NB4 (cell line): ENCODE measurements at regions not wholly inside any gene's neighbourhood (a gene's known extent, or its start where the extent isn't known, plus 50 kb on each side); places are given as distances from the start of the nearest gene placed in this dataset.
A peak's percentile ranks its signal among the peaks of the same experiment; 100 is the strongest.

ENCODE experiments used
- DNase-seq: peaks from one replicate; pipeline ENCODE4 v3.0.0; 2010; ENCODE audit warnings: low read depth
- H3K4me3 ChIP-seq: one replicate; pipeline ENCODE4 v1.5.1; 2011; ENCODE audit warnings: mild to moderate bottlenecking, low read depth, low read length, moderate library complexity
- CTCF ChIP-seq: IDR thresholded peaks from one replicate; pipeline ENCODE4 v1.5.1; 2012; ENCODE audit warnings: low read depth, low read length
- MAX ChIP-seq: IDR thresholded peaks from 2 replicates; pipeline ENCODE4 v1.6.1; 2011; ENCODE audit warnings: low read depth, low read length
- MYC ChIP-seq: IDR thresholded peaks from 2 replicates; pipeline ENCODE4 v1.6.1; 2011; ENCODE audit warnings: low read depth, low read length
- POLR2A ChIP-seq: IDR thresholded peaks from 2 replicates; pipeline ENCODE4 v1.6.1; 2011; ENCODE audit warnings: mild to moderate bottlenecking; ENCODE audit not compliant: insufficient read length; ENCODE audit errors: extremely low read depth

GRCh38 chr2:235343869-235344268 lies 150.0 kb upstream of the AGAP1 start:
- TF ChIP-seq MAX (no peak), MYC (no peak), CTCF (no peak), POLR2A (no peak)
- DNase-seq = no peak

GRCh38 chr2:235345745-235346144 lies 148.1 kb upstream of the AGAP1 start:
- no peak for TF ChIP-seq MAX
- no peak for TF ChIP-seq POLR2A
- TF ChIP-seq MYC = no peak
- no peak for TF ChIP-seq CTCF
- DNase-seq = no peak
- no peak overlapping the region for H3K4me3 ChIP-seq

More at GRCh38 chr2:235343869-235344268, 150.0 kb upstream of the AGAP1 start:
- H3K4me3 ChIP-seq = no peak overlapping the region

GRCh38 chr2:235347691-235348090 lies 146.2 kb upstream of the AGAP1 start:
- TF ChIP-seq POLR2A (no peak), CTCF (no peak), MAX (no peak), MYC (no peak)
- peak; percentile 42 for DNase-seq
- no peak overlapping the region for H3K4me3 ChIP-seq

- no peak for TF ChIP-seq MAX
- TF ChIP-seq MYC = no peak
- no peak for TF ChIP-seq POLR2A
- no peak for TF ChIP-seq CTCF
- DNase-seq = no peak
- H3K4me3 ChIP-seq = no peak overlapping the region
Measured at GRCh38 chr2:235348329-235348728, 145.5 kb upstream of the AGAP1 start.

- TF ChIP-seq CTCF = no peak
- no peak for TF ChIP-seq MAX
- TF ChIP-seq POLR2A = no peak
- TF ChIP-seq MYC = no peak
- no peak for DNase-seq
- H3K4me3 ChIP-seq = no peak overlapping the region
Measured at GRCh38 chr2:235350234-235350633, 143.6 kb upstream of the AGAP1 start.

GRCh38 chr2:235352541-235352940 lies 141.3 kb upstream of the AGAP1 start:
- DNase-seq = no peak
- TF ChIP-seq POLR2A = no peak
- no peak for TF ChIP-seq MAX
- TF ChIP-seq MYC = no peak
- TF ChIP-seq CTCF = no peak
- no peak overlapping the region for H3K4me3 ChIP-seq
